ENCODE measurements at regions not wholly inside any gene's neighbourhood (a gene's known extent, or its start where the extent isn't known, plus 50 kb on each side); places are given as distances from the start of the nearest gene placed in this dataset.
"Not testable (repeated sequence)": the region's sequence is repeated elsewhere in the genome, so short reads cannot be mapped to it uniquely, and the experiment has no call there.

- DNase-seq (ENCODE audit: low spot score) = no peak
Observed at GRCh38 chr3:86554383-86554782, 436.6 kb downstream of the VGLL3 start.

GRCh38 chr3:86547692-86548091 lies 443.3 kb downstream of the VGLL3 start:
- no peak for DNase-seq (ENCODE audit: low spot score)

GRCh38 chr3:86537171-86537570 lies 453.8 kb downstream of the VGLL3 start:
- DNase-seq (ENCODE audit: low spot score) = no peak

- no peak for DNase-seq (ENCODE audit: low spot score)
Observed at GRCh38 chr3:86519819-86520218, 471.1 kb downstream of the VGLL3 start.

- DNase-seq (ENCODE audit: low spot score) = no peak
Observed at GRCh38 chr3:86481636-86482035, 509.3 kb downstream of the VGLL3 start.

GRCh38 chr3:86481031-86481430 lies 509.9 kb downstream of the VGLL3 start:
- DNase-seq (ENCODE audit: low spot score) = no peak

DNA sequence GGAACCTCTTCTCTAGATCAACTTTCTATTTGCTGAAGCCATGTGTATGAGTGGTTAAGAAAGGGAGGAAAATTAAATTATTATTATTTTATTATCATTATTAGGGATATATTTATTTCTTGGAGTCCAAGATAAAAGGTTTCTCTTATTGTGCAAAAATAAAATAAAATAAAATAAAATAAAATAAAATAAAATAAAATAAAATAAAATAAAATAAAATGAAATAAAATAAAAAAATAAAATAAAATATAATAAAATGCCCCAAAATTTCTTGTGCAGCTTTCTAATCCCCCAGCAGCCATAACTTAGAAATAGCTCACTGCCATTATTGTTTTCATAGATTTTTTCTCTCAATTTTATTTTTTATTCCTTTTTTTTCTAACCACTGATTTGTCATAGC lies 526.8 kb downstream of the VGLL3 start:
- no peak for DNase-seq (ENCODE audit: low spot score)

GRCh38 chr3:86451749-86452148 lies 539.2 kb downstream of the VGLL3 start:
- DNase-seq (ENCODE audit: low spot score) = no peak

GRCh38 chr3:86438544-86438943 lies 552.4 kb downstream of the VGLL3 start:
- DNase-seq (ENCODE audit: low spot score) = no peak

GRCh38 chr3:86427343-86427742 lies 563.6 kb downstream of the VGLL3 start:
- DNase-seq (ENCODE audit: low spot score) = no peak

GRCh38 chr3:86420990-86421739 lies 569.8 kb downstream of the VGLL3 start:
- DNase-seq (ENCODE audit: low spot score) = no peak

GRCh38 chr3:86418861-86419260 lies 572.1 kb downstream of the VGLL3 start:
- DNase-seq (ENCODE audit: low spot score) = no peak

GRCh38 chr3:86416334-86416733 lies 574.6 kb downstream of the VGLL3 start:
- DNase-seq (ENCODE audit: low spot score) = no peak

DNA sequence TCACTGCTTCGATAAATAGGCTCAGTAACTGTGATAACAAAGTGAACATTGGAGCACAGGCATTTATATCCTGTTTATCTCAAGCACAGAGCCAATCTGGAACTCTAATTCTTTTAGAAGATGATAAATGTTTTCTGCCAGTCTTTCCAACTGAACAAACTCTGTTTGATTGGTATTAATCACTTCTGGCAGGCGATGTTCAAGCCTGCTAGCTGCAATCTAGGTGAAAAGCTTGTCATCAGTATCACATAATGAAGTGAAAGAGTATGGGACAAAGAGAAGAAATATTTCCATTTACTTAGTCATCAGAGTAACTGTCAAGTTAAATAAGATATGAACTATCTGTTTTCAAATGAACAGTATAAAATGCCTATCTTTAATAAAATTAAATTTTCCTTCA lies 577.3 kb downstream of the VGLL3 start:
- no peak for DNase-seq (ENCODE audit: low spot score)

DNA sequence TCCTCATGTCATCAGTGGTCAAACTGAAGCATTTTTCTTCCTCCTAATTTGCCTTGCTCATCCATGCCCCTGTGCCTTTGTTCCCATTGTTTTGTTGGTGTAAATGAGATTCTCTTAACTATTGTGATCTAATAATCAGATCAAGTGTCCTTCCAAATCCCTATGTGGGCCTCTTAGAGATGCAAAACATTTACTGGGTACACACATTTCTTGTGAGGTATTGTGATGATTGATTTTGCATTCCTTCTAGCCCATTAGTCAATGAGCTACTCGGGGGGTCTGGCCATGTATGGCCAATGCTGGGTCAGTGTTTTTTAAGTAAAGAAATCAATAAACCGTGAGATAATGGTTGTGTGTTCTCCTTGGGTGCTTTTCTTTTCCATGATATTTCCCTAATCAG lies 580.4 kb downstream of the VGLL3 start:
- DNase-seq (ENCODE audit: low spot score) = no peak

- not testable (repeated sequence) for DNase-seq (ENCODE audit: low spot score)
Observed at GRCh38 chr3:86389759-86390158, 601.2 kb downstream of the VGLL3 start.

- DNase-seq (ENCODE audit: low spot score) = no peak
Observed at GRCh38 chr3:86388820-86389219, 602.1 kb downstream of the VGLL3 start.

DNA sequence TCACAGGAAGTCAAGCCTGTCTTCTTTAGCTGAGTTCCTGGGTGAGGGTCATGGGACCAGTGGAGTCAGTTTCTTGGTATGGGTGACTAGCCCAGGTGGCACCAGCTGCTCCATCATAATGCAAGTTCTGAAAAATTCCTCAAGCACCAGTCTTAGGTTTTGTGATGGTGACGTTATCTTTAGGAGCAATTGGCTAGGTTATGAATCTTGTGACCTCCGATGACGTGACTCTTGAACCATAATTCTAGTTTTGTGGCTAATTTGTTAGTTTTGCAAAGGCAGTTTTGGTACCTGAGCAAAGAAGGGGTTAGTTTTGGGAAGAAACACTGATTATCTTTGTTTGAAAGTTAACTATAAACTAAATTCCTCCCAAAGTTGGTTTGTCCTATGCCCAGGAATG lies 608.4 kb downstream of the VGLL3 start:
- no peak for DNase-seq (ENCODE audit: low spot score)

- DNase-seq (ENCODE audit: low spot score) = no peak
Observed at GRCh38 chr3:86381247-86381646, 609.7 kb downstream of the VGLL3 start.

DNA sequence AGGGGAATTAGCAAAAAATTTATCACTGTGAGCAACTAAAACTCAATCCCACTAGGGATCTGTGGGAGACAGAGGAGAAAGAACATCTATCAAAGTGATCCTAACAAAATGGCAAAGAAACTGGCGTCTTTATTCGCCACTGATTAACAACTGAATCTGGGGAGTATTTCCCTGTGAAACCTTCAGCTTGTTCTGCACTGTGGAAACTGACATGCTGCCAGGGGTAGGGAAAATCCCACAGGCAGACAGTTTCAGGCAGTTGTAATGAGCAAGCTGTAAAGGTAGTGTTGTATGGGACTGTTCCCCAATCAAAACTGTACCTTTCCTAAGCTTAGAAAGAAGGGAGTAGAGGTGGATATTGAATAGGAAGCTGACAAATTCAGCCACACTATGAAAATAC lies 611.7 kb downstream of the VGLL3 start:
- no peak for DNase-seq (ENCODE audit: low spot score)

DNA sequence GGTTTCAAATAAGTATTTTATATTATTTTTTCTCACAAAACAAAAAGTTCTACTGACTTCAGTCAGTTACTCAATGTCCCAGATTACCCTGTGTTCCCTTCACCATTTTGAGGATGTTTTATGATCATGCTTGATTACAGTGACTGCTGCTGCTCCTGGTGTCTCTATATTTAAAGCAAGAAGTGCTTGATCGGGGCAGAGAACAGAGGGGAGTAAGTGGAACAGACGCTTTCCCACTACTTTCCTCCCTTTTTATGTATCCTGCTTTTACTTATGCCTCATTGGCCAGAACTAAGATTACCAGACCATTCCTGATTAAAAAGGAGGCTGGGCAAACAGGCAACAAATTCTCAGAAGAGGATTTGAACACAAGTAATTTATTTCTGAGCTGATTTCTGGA lies 612.1 kb downstream of the VGLL3 start:
- DNase-seq (ENCODE audit: low spot score) = no peak

DNA sequence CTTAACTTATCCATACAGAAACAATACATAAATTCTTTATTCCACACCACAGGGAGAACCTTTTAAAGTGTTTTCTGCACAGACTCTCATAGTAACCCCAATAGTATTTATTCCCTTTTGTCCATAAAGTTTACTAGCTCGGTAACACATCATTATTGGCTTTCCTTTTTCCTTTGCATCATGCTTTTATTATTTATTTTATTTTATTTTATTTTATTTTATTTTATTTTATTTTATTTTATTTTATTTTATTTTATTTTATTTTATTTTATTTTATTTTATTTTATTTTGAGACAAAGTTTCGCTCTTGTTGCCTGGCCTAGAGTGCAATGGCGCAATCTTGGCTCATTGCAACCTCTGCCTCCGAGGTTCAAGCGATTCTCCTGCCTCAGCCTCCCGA lies 655.4 kb downstream of the VGLL3 start:
- not testable (repeated sequence) for DNase-seq (ENCODE audit: low spot score)

GRCh38 chr3:86333636-86334035 lies 657.3 kb downstream of the VGLL3 start:
- DNase-seq (ENCODE audit: low spot score) = no peak

- no peak for DNase-seq (ENCODE audit: low spot score)
Observed at GRCh38 chr3:86303935-86304334, 687.0 kb downstream of the VGLL3 start.
